ENCODE measurements at regions not wholly inside any gene's neighbourhood (a gene's known extent, or its start where the extent isn't known, plus 50 kb on each side); places are given as distances from the start of the nearest gene placed in this dataset.

DNA sequence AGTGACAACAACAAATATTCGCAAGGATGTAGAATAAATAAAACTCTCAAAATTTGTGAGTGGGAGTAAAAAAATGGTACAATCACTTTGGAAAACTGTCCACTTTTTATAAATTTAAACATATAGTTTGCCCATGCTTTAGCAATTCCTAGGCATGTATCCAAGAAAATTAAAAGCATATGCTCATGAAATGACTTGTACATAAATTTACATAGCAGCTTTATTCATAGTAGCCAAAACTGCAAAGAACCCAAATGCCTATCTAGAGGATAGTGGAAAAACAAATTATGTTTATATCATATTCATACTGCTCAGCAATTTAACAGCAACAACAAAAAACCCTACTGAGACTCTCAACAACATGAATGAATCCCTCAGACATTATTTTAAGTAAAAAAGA is 363.6 kb upstream of the CCDC54 start:
- no peak for DNase-seq

DNA sequence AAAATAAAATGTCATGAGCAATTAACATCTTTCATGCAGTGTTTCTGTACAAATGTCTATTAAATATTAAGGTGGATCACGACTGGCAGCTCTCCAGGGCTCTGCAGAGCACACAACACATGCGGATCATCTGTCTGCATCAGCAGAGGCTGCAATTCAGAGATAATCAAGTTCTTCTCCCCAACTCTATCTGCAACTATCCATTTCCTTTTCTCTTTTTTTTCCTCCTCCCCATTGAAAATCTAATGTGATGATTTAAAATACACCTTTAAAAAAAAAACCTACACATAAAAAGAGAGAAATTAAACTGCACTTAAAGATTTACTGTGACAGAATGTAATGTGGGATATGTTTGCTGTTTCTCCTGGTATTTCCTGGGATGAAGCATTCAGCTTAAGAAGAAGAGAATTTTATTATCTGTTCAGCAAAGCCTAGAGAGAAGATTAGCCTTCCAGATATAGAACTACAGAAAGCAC is 352.6 kb upstream of the CCDC54 start:
- peak; percentile 26 for DNase-seq

DNA sequence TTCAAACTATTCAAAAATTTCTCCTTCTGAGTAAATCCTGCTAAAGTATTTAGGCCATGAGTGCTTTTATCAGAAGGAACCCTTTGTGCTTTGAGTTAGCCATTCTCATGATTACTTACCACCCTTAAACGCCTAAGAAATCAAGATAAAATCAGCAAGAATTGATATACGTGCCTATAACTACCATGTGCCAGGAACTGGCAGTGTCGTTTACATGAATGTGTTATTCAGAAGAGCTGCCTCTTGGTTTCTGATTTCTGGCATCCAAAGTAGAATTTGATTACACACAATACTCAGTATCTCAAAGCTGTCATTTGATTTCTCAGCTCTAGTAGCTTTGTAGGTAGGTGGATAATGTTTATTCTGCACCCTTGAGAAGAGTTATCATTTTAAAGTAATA is 351.3 kb upstream of the CCDC54 start:
- no peak for DNase-seq

DNA sequence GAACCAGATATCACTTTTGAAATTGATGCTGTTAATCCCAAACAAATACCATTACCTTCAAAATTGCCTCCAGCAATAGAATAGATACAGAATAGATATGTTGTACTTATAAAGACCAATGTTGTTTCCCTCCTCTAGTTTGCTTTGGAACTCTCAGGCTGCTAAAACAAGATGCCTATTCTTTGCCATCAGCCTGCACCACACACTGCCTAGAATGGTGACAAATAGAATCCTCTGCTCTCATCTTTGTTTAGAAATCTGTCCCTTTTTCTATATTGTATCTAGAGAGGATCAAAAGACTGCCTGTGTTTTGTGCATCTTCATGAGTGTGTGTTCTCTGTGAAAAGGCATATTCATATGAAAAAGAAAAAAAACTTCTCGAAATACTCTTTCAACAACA is 349.2 kb upstream of the CCDC54 start:
- no peak for DNase-seq

DNA sequence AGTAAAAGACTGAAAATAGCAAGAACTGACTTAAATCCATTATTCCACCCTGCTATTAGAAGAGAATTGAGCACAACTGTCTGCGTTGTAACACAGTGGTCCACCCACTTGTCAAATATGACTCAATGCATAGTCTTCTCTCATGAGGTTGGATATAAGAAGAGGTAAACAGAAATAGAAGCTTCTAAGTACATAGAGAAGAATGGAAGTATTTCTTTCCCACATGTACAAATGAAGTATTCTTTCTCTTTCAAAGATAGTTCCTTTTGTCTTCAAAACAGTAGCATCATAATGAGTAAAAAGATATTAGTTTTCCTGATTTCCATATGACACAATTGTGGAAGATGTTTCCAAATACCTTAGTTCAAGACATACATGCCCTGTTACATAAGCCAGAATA is 348.6 kb upstream of the CCDC54 start:
- DNase-seq = no peak

DNA sequence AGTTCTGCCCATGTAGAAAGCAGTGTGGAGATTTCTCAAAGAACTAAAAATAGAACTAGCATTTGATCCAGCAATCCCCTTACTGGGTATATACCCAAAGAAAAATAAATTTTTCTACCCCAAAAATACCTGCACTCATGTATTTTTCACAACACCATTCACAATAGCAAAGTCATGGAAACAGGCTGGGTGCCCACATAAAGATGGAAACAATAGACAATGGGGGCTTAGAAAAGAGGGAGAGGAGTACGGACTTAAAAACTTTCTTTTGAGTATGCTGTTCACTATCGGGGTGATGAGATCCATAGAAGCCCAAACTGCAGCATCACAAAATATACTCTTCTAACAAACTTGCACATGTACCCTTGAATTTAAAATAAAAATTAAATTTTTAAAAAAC is 345.1 kb upstream of the CCDC54 start:
- no peak for DNase-seq

DNA sequence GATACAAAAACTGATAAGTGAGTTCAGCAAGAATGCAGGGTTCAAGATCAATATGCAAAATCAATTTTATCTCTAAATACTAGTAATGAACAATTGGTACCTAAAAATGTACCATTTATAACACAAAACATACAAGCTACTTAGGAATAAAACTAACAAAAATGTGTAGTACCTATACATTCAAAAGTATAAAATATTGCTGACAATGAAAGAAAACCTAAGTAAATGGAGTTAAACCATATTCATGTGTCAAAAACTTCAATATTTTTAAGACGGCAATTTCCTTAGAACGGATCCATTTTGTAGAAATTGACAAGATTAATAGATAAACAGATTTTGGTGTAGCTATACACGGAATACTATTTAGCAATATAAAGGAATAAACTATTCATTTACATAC is 343.1 kb upstream of the CCDC54 start:
- DNase-seq = no peak

DNA sequence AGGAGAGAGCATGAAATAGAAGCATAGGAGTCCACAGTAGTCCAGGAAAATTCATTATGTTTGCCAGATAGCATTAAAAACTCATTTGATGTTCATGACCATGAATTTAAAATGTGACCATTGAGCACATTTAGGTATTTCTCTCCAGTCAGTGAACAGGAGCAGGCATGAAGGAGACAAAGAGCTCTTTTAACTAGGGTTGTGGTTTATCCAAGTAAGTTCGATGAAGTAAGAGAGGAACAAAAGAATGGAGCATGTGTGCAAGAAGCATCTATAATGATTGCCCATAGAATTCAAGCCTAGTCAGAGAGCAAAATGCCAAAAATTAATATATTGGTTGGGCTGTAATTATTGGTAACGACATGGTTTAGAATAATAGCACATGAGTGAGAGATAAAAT is 342.1 kb upstream of the CCDC54 start:
- no peak for DNase-seq

DNA sequence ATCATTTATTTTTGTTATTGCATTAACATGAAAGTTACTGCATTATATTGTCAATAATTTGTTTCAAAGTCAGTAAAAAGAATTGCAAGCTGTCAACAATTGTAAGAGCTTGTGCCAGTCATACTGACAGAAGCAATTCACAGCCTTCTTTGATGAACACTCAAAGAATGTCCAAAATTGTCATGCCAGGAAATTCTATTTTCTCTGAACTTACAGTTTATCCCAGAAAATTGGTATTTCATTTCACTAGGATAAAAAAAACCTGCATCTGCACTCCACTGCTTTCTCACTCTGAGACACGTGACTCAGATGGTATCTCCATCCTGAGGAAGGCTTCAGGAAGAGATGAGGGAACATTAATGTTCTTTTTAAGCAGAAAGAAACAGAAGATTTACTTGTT is 332.6 kb upstream of the CCDC54 start:
- DNase-seq = no peak

DNA sequence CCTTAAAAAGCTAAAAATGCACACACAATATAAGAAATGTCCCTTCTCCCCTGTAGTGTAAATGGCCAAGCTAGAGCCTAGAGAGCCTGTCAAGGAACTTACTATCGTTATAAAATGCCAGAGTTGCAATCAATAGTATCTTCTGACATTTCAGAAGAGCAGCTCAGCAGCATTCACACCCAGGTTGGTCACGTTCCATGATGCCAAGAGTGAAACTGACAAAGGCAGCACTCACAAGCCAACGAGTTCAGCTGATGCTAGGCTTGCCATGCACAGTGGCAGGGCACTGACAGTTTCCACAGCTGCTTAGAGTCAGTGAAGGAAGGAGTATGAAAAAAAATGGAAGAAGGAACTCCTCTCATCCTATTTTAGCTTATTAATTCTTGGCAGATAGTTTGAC is 331.4 kb upstream of the CCDC54 start:
- peak; percentile 49 for DNase-seq

DNA sequence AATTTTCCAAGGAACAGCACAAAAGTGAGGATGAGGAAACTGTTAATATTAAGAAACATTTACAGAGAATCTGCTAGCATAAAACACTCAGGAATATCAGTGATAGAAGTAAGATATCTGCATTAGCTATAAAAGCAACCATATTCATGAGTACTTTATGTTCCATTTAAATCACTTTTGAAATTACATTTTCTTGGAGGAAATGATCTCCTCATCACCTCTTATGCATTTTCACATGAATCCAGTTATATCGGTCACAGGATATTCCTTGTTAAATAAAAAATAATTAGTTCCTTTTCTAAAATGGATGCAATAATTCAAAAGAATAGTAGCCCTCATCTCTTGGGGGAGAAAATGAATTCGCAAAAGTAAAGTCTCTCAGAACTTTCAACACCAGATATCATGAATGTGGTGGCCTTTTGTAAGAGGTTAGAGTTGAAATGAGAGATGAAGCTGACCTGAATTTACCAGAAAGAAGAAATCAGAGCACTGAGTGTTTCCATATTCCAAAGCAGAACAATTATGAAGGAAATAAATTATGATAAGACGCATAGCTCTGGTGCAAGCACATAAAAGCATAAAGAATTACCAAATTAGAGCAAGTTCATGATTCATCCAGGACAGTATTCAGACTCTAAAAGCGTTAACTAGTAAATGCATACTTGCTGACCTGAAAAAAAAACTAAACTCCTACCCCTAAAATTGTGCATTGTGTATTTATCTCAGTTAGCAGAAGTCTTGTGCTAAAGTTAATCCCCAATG is 321.9 kb upstream of the CCDC54 start:
- no peak for DNase-seq

DNA sequence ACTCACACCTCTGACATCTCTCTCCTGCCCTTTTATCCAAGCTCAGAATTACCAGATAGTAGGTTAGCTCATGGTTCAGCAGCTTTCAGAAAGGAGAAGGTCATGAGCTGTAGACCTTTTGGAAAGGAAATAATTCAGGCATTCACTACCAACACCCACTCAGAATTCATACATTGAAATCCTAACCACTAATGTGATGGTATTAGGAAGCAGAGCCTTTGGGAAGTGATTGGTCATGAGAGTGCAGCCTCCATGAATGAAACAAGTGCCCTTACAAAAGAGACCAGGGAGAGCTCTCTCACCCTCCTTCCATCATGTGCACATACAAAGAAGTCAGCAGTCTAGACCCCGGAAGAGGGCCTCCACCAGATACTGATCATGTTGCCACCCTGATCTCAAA is 315.8 kb upstream of the CCDC54 start:
- no peak for DNase-seq

DNA sequence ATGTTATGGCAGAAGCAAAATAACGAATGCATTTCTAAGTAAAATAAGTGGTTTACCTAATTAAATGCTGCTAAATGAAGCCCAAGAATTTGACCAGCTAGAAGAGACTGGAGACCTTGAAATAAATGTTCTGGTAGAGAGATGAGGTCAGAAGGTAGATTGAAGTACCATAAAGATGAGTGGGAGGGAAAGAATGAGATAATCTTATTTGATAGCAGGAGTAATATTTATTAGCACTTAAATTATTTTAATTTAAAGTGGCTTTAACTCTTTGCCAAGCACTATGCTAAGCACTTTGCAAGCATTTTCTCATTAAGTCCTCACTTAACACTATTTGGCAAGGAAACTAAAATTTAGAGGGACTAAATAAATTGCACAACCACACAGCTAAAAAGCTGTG is 314.9 kb upstream of the CCDC54 start:
- no peak for DNase-seq

DNA sequence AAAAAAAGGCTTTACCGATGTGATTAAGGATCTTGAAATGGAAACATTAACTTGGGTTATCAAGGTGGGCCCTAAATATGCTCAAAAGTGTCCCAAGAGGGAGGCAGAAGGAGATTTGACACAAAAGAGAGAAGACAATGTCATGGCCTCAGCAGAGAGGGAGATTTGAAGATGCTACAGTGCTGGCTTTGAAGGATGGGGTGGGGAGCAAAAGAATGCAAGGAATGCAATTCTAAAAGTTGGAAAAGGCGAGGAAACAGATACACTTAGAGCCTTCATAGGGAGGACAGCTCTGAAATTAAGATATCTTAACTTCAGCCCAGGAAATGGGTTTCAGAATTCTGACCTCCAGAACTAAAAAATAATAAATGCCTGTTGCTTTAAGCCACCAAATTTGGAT is 314.5 kb upstream of the CCDC54 start:
- no peak for DNase-seq

DNA sequence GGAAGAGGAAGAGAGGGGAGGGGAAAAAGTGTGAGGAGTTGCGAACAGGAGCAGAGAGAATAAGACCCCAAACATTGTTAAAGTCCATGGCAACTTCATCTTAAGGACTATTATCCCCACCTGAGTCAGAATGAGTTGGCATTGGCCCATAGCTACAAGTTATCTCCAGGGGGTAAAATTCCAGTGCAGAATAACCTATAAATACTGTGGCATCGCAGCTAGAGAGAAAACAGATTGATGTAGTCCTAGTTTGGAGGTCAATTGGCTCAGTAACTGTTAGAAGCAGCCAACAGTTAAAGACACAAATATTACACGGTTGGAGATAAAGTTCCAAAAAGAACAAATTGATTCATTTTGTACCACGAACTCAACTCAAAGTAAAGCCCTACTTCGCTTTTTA is 313.9 kb upstream of the CCDC54 start:
- peak; percentile 21 for DNase-seq

DNA sequence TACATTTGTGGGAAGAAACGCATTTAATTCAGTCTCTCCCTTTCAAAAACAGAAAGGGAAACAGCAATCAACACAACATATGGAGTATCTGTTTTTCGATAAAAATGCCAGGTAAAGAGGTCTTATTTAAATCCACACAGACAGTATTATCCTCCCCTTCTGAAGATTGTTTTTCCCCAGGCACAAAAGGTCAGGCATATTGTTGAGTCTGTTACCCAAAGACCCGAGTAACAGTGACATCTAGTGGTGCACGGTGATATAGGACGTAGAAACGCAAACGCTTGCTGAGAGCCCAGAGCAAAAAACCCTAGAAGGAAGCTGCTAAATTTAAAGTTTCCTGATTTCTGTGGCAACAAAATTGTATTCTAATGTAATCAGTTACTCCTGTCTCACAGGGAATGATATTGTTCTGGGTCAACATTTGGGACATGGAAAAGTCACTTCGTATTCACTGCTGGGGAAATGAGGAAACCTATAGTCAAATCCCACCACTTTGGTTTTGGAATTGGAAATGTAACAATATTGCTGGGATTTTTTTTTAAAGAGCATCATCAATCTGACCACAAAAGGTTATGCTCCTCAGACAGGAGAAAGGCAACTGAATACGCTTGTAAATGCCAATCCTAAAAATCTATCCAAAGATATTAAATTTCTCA is 312.7 kb upstream of the CCDC54 start:
- peak; percentile 95 for DNase-seq

DNA sequence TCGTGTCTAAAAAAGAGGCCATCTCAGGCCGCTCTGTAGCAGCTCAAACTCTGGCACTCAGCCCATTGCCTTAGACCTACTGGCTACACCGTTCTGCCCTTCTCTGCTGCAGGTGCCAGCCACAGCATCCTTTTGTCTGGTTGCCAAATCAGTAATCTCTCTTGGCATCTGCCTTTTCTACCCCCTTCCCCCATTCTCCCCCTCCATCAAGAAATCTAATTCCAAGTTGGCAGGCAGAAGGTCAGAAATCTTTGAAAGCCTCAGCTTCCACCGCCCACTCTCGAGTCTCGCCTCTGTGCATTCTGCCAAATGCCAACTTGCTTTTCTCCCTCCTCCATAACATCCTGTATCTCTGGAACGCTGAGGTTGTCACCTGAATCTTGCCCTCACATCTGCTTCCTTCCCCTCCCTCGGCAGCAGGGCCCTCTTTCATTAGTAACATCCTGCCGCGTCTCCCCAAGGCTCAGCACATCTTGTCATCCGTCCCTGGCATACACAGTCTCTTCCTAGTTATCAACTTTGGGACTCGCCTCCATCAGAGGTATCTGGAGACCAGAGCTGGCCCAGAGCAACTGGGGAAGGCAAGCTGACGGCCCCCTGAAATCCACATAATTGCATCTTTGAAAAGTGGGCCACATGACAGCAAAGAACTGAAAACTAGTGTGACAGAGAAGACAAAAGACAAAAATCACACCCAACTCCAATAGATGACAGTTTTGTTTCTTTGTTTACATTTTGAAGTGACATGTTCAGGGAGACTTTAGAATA is 312.0 kb upstream of the CCDC54 start:
- peak; percentile 70 for DNase-seq

DNA sequence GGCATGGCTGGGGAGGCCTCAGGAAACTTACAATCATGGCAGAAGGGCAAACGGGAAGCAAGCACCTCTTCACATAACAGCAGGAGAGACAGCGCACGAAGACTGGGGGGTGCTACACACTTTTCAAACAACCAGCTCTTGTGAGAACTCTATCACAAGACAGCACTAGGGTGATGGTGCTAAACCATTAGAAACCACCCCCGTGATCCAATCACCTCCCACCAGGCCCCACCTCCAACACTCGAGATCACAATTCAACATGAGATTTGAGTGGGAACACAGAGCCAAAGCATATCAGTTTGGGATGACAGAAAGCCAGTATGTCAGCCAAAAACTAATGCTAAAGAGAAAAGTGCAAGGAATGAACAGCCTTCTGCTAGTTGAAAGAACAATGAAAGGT is 309.8 kb upstream of the CCDC54 start:
- DNase-seq = no peak

DNA sequence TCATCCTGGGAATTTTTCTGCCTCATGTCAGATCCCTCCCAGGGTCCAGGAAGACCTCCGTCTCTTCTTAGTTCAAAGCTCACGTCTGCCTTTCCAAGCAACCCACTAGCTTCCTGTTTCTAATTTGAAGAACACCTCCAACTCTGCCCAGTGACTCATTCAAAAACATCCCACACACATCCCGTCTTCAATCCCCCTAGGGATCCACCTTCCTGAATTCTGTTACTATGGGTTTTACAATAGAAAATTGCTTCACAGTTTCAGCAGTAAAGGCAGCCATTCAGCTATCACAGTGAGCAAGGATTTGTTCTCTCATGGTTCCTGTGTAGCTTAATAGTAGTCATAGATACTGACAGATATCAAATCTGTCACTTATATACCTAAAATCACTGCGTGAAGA is 308.3 kb upstream of the CCDC54 start:
- DNase-seq = peak; percentile 21

DNA sequence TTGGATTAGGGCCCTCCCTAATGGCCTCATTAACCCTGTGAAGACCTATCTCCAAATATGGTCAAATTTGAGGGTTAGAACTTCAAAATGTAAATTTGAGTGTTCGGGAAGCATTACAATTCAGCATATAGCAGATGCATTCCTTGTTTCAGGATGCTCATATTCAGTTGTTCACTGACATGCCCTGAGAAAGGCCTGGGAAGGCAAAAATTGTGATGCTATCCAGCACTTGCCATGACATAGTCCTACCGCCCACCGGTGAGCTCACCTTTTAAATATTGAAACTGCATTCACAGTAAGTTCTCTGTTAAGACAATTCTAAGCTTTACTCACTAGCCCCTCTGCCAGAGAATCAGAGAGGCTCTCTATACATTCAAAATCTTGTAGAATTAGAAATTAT is 300.3 kb upstream of the CCDC54 start:
- DNase-seq = no peak

DNA sequence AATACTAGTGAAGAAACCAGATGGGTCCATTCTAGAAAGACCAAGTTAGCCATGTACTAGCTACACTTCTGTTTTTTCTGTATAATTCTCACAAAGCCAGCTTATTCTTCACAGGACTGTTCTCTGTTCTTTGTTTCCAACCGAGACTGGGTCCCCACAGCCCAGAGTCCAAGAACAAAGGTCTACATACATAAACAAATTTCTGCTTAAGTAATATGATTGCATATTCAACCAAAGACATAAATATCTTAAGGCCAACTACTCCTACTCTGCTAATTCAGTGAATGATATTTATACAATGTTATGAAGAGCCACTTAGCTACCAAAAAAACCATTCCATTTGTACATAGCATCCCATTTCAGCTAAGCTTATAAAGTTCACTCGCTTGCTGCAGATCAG is 299.8 kb upstream of the CCDC54 start:
- no peak for DNase-seq

DNA sequence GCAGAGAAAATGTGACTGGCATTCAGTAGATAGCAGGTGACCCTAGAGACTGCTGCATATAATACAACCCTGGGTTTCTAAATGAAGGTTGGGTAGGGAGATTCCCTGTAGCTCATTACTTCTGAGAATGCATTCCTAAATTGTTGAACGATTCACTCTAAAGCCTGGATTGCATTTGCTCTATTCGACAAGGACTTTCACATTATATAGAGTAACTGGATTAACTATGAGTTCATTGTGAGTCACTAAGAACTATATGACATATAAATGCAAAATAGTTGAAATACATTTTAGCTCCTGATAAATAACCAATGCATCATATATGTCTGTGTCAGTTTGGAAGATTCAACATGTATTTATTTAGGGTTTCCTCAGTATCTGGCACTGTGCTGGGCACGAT is 294.7 kb upstream of the CCDC54 start:
- no peak for DNase-seq

DNA sequence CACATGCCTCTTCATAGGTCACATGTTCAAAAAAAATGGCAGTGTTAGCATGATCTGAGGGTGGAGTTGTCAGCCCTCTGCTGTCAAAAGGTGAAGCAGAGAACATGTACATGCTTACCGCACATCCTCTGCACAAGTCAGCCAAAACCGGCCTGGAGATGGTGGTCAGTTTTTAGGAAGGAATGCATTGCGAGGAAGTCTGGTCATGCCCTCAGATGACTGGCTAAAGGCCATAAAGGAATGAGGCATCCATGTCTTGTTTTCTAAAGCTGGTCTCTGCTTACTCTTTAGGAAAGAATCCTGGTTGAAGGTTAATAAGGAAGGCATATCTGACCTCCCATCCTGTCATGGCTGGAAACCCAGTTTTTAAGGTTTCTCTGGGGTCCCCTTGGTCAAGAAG is 292.0 kb upstream of the CCDC54 start:
- no peak for DNase-seq

DNA sequence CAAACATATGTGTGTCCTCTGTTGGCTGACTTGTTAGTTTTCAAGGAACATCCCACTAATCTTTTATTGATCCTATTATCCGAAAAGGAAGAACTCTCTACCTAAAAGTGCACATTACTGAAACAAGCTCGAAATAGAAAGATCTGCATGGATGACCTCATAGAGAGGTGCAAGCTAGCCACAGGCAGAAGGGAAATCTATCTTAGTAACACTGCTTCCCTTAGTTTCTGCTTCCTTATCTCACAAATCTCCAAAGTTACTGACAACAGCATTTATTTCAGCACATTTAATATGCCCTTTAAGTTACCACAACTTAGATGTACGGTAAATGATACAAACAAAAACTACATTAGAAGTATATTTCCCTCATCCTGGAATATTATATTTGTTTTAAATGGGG is 285.1 kb upstream of the CCDC54 start:
- DNase-seq = no peak
